ENCODE measurements at regions not wholly inside any gene's neighbourhood (a gene's known extent, or its start where the extent isn't known, plus 50 kb on each side); places are given as distances from the start of the nearest gene placed in this dataset.

- no peak for TF ChIP-seq EZH2phosphoT487 (IDR thresholded peaks at IDR 0.05; ENCODE audit: borderline replicate concordance, low read depth, low read length)
- TF ChIP-seq, protein P1, sequence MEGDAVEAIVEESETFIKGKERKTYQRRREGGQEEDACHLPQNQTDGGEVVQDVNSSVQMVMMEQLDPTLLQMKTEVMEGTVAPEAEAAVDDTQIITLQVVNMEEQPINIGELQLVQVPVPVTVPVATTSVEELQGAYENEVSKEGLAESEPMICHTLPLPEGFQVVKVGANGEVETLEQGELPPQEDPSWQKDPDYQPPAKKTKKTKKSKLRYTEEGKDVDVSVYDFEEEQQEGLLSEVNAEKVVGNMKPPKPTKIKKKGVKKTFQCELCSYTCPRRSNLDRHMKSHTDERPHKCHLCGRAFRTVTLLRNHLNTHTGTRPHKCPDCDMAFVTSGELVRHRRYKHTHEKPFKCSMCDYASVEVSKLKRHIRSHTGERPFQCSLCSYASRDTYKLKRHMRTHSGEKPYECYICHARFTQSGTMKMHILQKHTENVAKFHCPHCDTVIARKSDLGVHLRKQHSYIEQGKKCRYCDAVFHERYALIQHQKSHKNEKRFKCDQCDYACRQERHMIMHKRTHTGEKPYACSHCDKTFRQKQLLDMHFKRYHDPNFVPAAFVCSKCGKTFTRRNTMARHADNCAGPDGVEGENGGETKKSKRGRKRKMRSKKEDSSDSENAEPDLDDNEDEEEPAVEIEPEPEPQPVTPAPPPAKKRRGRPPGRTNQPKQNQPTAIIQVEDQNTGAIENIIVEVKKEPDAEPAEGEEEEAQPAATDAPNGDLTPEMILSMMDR (conservative IDR thresholded peaks at IDR 0.05; ENCODE audit: low read length), result no peak
Measured at GRCh38 chr2:2738276-2738675, 407.2 kb upstream of the MYT1L start.
